Stimulated activated CD4-positive, alpha-beta T cell treated with anti-CD3 and anti-CD28 coated beads, Interleukin-12 subunit alpha, Interleukin-12 subunit beta, amount 100 ng/mL, for 4 hours (primary cell): ENCODE measurements at regions not wholly inside any gene's neighbourhood (a gene's known extent, or its start where the extent isn't known, plus 50 kb on each side); places are given as distances from the start of the nearest gene placed in this dataset.
A peak's percentile ranks its signal among the peaks of the same experiment; 100 is the strongest.

Source experiments
- DNase-seq: peaks from one replicate; pipeline ENCODE4 v3.0.0-alpha.2; 2020

DNA sequence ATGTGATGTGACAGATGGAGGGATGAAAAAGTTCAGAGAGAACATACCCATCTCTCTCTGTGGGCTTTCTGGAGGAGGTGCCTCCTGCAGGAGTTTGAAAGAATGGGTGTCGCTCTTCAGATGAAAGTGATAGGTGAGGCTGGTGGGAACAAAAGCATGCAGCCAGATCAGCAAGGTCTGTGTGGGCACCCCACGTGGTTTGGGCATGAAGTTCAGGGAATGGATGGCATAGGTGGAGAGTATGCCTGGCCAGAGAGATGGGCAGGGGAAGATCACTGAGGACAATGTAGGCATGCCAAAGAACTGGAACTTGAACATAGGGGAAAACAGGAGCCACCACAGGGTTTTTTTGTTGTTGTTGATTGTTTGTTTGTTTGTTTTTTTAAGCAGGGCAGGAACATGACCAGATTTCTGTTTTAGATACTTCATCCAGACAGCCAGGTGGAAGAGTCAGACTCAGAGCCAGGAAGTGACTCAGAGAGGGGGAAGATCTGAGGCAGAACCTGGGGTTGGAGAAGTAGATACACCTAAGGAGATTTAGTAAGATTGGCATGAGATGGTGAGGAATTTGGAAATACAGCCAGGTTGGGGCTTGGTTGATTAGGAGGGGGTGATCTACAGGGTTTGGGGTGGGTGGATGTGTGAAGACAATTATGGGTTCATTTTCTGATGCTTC, 64.8 kb upstream of the CLSTN2 start:
- no peak for DNase-seq

DNA sequence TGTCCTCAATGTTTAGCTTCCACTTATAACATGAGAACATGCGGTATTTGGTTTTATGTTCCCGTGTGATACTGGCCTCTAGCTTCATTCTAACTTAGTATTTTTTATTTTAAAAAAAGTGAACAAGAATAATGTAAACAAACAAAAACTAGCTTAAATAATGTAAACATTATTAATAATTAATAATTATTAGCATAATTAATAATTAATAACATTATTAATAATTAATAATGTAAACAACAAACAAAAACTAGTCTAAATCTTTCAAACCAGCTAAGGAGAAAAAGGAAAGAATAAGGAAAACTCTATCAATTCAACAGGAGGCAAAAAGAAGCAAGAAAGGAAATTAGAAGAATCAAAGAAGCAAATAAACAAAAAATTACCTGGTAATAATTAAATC, 66.2 kb upstream of the CLSTN2 start:
- no peak for DNase-seq

DNA sequence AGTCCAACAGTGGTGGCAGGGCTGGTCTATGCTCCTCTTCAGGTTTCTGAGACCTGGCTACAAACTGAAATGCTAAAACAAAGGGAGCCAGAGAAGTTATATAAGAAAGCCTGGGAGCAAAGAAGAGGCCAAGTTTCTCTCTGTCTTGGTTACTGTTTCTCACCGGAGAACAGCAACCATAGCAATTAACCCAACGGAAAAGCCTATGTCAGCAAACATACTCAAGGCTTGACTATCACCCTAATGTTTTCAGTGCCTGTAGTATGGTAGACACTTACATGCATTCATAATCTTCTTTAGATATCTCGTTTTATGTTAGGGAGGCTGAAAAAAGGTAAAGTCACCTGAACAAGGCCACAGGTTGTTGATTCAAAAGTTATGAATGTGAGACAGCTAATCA, 86.3 kb upstream of the CLSTN2 start:
- no peak for DNase-seq

DNA sequence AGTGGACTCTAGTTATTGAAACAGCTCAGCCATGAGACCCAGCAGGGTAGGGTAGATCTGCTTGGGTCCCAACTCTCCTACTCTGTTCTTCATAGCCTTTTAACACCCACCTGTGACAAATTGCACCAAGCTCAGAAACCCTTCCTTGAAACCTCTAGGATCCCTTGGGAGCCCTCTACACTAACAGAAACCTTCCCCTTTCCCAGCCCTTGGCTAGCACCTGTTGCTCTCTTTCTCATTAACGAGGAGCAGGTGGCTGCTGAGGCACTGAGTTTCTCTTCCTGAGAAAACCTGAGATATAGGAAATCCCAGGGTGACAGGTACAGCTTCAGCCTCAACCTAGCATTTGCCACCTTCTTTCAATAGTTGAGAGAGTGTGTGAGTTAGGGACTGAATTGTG, 88.3 kb upstream of the CLSTN2 start:
- no peak for DNase-seq

DNA sequence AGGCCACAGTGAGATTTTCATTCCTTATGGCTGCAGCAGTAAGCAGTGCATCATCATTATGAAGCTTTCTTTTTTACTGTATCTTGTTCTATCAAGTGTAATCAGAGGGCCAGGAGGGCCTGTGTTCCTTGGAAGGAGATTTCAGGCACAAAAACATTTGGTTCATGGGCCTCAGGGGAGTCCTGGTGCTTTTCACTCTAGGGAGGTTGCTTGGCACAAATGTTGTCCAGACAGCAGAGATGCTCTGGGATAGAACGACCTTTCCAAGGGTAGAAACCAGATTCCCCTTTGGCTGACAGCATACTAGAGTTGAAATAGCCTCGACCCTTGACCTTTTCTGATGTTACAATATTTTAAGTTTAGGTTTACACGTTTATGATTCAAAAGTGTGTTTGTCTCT, 95.3 kb upstream of the CLSTN2 start:
- DNase-seq: no peak

DNA sequence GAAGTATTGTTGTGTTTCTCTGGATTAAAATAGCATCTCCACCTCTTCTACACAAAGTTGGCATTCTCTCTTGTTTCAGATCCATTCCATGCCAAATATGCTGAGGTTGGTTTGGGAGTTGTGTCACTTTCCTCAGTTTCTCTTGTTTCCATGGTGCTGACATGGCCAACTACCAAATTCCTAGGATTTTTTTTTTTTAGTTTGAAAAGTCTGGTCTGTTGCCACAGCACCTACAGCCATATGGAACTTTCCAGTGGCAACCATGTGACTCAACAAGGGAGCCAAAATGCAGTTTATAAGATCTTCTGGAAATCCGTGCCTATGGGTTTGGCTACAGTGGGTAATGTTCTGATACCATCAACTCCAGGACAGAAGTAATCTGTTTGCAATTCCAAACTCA, 96.0 kb upstream of the CLSTN2 start:
- no peak for DNase-seq

DNA sequence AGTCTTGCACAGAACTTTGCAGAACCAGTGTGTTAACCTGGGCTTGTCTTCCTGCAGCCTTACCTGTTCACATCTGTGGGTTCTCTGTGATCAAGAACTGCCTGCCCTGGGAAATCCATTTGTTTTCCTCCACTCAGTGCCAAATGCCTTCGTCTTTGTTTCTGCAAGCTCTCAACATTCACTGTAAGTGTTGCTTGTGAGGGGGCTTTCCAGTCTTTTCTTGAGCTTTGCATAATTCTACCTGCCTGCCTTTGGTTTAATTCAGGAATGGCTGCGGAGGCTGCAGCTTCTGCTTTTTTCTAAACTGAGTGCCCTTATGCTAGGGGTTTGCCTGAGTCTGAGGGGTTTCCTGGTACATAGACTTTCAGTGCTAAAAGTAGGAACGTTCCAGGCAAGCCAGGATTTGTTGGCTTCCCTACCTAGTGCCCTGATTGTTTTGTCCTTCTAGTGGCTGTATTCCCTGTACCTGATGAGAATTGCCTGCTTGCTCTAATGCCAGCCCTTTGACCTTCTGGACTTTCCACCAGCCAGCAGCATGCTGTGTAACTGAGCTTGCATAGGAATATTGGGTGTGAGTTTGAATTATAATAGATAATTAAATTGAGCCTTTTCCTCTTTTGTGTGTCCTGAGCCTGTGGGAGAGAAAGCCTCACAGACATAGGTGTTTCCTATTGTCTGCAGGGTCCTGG, 96.6 kb upstream of the CLSTN2 start:
- DNase-seq: no peak

DNA sequence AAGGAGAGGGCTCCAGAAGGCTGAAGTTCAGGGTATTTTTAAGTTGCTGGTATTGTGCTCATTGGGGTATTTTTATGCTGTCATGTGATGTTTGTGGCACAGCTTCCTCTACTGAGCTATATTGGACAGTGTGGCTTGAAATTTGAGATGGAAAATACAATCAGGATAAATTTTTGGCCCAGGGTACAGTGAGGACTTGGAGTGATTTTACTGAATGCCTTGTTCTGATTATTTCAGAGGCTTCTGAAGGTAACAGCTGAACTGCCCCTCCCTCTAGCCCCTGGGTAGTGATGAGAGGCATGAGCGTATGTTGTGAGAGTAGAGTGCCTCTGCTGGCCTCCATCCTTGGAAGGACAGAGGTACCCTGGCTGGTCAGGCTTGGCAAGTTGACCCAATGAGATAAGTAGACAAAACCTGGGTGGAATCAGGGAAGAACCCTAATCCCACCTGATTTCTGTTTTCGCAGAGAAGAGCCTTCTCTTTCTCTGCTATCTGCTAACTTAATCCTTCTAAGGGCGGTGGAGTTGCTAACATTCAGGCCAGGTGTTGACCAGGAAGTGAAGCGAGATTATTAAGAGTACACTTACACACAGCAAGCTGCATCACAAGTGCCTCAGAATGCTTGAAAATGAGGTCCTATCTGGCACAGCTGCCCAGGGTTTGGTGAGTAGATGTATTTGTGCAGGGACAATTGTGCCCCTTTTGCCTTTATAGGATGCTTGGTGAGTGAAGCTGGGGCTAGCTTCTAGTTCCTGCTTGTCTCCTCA, 98.1 kb upstream of the CLSTN2 start:
- no peak for DNase-seq

DNA sequence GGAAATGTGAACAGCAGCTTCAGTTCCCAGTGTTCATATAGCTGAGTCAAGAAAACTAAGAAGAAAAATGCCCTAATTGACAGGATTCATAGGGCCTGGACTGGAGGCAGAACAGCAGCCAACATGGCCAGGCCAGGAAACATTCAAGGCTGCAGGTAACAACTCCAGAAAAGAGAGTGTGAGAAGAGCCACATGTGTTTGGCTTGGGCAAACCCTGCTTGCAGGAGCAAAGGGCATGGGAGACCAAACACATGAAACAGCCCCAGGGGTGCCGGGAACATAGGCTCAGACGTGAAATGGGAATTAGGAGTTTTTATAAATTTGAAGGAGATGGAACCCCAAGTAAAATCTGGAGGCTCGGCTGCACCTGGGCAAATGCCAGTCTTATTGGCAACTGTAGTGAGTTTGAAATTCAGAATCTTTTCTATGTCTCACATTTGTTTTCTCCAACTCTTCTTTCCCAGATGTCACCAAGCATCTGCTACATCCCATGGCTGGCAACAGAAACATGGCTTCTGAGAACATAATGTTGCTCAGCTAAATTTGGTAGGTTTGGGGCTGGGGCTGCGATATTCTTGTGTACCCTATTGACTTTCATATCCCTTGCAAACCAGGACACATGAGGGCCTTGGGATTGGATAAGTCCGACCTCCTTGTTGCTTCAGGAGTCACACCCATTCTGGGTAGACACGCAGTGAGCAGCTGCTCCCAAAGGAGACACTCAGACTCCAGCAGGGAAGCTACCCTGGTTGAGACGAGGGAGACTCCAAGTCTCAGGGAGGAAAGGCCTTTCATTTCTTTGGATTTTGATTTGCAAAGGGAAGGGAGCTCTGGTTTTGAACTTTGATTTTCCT, 98.9 kb upstream of the CLSTN2 start:
- no peak for DNase-seq

DNA sequence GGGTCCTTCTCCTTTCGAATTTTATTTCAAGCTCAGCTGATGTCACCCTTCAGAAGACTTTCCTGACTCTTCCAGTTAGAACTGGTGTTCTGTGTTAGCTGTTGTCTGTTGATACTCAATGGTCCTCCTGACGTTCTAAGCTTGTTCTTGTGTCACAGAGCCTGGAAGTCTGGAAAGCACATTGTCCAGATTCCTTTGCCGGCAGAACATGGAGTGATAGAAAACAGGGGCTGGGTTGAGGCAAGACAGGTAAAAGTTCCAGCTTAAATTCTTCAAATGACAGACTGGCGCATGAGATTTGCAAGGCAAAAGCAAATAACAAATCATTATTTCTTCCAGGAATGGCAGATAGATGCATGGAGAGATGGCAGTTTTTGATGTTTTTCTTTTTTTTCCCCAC, 102.0 kb upstream of the CLSTN2 start:
- DNase-seq: no peak

DNA sequence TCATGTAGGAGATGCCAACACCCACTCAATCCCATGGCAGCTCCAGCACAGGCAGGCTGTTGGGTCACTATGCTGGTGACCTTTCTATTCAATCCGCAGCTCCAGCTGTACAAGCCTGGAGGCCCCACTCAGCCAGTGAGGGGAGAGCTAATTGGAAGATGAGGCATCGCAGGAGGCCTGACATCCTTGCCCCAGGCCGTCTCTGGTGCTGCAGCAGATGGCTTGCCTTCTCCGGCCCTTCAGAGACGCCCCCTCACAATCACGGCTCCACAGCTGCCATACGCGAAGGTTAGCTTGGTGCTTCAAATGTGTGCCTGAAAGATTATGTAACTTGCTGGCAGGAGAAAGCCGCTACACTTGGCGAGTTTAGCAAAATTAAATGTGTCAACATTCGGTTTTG, 104.2 kb upstream of the CLSTN2 start:
- no peak for DNase-seq

DNA sequence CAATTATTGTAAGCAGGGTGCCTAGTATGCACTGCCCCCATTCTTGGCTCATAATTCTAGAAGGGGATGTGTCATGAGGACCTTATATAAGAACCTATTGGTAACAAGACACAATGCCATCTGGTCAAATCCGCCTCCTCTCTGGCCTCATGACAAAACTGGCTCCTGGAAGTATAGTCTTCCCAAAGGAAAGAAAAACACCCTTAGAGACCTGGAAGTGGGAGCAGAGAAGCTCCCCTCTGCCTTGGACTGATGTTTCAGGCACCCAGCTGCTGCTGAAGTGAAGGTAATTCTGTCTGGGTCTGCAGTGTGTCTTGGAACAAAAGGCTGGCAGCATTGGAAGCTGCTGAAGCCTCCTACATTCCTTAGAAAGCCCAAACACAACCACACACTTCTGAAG, 107.2 kb upstream of the CLSTN2 start:
- no peak for DNase-seq

DNA sequence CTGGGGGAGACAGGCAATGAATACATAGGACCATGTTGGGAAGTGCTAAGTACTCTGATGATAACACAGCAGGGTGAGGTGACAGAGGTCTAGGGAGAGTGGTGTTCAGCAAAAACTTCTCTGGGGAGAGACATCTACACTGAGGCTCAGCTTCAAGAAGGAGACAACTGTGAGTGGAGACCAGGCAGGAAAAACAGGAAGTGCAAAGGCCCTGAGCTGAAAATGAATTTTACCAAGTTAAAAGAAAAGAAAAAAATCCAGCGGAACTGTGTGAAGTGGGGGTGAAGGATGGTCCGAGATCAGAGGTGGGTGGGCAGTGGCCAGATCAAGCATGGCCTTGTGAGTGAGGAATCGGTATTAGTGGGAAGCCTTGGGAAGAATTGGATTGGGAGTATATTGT, 110.1 kb upstream of the CLSTN2 start:
- no peak for DNase-seq

DNA sequence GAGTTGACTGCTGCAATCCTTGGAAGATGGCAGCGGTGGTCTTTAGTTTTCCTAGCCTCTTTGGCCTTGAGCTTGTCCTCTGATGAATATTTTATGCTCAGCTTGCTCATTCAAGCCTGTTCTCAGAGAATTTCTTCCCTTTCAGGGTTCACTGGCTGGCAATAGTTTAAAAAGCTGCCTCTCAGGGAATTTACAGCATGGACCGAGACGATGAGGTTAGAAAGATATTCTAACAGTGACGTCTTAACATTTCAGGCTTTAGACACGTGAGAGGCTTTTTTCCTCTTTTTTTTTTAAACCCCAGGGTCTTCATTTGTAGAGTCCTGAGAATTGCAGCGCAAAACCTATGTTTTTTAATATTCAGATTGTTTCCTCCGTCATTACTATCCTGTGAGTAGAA, 120.3 kb upstream of the CLSTN2 start:
- DNase-seq: no peak

DNA sequence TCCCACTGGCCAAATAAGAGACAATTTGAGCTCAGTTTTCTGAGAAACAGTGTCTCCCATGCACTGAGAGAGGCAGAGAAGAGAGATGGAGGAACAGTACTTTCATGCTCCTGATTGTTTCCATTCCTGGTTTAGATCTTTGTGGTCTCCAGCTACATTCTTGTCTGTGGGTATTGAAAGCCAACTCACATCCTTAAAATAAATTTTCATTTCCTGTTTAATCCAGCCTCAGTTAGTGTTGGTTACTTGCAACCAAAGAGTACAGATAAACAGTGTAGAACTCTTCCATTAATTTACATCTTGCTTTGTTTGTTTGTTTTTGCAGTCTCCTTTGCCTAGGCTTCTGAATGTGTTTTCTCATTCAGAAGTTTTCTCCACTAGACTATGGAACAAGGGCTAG, 123.7 kb upstream of the CLSTN2 start:
- DNase-seq: no peak

DNA sequence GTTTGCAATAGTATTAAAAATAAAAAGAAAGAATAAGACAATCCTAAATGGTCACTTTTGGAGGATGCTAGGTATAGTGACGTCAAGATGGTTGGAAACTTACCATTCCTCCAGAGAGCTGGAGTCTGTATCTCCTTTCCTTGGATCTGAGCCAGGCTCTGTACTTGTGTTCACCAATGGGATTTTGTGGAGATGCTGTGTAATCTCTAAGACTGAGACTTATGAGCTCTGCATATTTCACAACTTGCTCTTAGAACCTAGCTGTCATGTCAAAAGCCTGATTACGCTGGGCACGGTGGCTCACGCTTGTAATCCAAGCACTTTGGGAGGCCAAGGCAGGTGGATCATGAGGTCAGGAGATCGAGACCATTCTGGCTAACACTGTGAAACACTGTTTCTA, 126.8 kb upstream of the CLSTN2 start:
- DNase-seq: no peak

DNA sequence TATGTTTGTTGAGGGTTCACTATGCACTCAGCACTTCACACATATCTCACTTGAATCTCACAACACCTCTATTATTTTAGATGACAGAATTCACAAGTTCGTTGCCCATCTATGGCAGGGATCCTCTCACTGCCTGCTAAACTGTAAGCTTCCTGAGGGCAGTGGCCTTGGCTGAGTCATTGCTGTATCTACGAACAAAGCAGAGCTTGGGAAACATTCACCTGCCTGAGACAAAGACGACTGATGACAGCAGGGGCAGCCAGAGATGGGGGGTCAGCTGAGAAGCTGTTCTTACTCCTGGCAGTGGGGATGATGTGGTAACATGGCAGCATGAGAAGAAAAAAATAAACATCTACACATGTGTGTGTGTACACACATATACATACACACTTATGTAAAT, 125.5 kb upstream of the NMNAT3 start:
- DNase-seq: no peak

DNA sequence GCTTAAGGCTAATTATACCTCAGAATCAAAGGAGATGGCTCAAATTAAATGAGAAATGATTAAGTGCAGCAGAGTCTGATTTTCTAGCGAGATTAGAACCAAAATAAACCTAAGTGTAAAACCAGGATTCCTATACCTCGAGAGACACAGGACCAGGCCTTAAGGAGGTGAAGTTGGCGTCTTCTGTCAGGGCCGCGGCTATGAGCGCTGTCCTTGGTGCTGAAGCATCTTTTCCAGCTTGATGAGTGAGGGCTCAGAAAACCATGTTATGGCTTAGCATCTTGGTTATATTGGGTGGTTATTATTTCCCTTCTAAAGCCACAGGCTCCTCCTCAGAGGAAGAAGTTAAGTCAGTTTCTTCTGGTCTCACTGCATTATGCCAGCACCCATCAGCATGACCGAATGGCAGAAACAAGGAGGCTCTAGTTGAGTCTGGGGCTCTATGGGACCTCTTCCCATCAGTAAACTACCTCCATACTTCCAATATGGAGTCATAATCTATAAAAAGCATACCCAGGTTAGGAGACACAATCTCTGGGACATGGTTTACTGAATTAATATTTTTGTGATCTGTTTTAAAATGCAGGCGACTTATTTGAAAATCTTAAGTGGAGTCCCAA, 120.1 kb upstream of the NMNAT3 start:
- peak; percentile 5 for DNase-seq

DNA sequence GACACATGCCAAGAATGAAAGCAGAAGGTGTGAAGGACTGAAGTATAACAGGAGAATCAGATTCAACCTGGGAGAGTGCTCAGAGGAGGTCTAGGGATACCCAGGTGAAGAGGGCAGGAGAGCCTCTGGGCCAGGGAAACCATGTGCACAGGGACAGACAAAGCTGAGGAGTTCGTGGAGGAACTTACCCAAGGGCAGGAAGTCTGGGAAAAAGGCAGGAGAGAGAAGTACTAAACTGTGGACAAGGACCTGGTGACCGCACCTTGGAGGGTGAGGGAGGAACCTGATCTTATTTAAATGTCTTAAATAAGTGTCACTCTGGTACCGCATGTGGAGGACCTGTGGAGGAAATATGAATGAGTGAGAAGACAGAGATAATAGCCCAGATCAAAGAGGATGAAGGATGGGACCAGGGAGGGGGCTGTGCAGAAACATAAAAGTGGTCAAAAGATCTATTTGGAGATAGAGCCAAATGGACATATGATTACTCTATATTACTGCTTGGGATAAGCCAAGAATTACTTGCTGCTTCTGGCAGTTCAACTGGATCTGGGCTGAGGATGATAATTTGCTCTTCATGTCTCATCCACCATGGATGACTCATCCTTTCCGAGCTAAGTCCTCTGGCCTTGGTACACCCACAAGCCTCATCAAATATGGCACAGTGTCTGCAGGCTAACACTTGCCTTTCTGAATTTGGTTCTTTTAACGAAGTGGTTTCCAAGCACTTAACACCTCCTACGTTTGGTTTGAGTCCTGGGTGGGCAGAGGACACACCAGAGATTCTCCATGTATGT, 116.9 kb upstream of the NMNAT3 start:
- no peak for DNase-seq

DNA sequence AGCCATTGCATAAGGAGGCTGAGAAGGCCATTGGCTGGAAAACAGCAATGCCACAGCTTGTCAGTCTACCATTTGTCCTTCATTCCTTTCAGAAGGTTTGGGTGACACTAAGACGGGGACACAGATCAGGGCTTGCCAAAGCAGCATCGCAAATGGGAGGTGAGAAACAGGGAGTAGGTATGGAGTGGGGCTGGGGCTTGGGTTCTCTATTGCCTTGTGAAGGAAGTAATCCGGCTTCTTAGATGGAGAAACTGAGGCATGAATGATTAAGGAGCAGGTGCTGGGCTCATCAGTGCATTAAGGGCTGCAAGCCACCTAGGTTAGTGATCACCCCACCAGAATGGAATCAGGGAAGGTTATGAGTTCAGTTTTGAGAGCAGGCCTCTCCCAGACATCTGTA, 115.6 kb upstream of the NMNAT3 start:
- DNase-seq: no peak

DNA sequence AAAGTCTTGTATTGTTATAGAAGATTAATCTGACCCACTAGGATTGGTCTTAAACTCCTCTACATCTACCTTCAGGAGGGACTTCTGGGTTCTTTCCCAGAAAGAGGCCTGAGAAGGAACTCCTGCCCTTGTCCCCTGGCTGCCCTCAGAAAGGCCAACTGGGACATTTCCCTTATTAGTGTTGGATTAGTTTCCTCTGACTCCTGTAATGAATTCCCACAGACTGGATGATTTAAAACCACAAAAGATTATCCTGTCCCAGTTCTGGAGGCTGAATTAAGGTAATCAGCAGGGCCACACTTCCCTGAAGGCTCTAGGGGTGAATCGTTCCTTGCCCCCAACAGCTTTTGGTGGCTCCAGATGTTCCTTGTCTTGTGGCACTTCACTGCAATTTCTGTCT, 102.8 kb upstream of the NMNAT3 start:
- no peak for DNase-seq

DNA sequence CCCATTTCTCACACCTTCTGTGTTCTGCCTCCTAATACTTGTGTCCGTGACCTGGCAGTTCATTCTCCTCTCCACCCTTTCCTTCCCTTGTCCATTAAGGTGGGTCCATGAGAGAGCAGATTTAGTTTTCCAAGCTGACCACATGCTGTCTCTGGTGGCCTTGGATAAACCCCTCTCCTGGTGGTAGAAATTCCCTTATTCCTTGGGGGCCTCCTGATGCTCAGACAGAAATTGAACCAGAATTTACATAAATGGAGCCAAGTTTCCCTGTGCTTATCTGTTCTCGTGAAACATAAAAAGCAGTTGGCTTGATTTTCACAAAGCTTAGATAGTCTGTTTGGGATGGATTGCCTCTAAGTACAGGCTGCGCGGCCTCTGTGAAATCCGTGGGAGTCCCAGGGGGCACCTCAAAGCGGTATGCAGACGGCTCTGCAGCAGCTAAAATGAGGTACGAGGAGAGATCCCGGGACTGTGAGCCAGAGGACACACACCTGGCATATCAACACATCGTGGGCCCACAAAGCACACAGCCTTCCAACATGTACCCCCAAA, 101.0 kb upstream of the NMNAT3 start:
- no peak for DNase-seq
